Esophagus muscularis mucosa (tissue), 3 donors: ENCODE measurements at regions not wholly inside any gene's neighbourhood (a gene's known extent, or its start where the extent isn't known, plus 50 kb on each side); places are given as distances from the start of the nearest gene placed in this dataset.

Source experiments
- CTCF ChIP-seq, 3 experiments: fragments of 200-600 bp in 2 of 3; fragments of 450-650 bp in 1 of 3; sonication (generic) in 2 of 3; IDR thresholded peaks; one replicate each; pipeline ENCODE4 v1.5.1; 2017 to 2019; ENCODE audit warnings: antibody characterized with exemption in 3 of 3, mild to moderate bottlenecking in 2 of 3, moderate library complexity in 1 of 3
- POLR2A ChIP-seq: fragments of 450-650 bp; IDR thresholded peaks from one replicate; pipeline ENCODE4 v1.6.1; 2017; ENCODE audit warnings: antibody characterized with exemption, moderate library complexity, mild to moderate bottlenecking, low read depth
- POLR2AphosphoS5 ChIP-seq, 2 donors: sonication (generic); formaldehyde crosslinking; IDR thresholded peaks; one replicate each; pipeline ENCODE4 v1.6.1; 2017; ENCODE audit warnings: antibody characterized with exemption in 2 of 2

- no peak for TF ChIP-seq CTCF (IDR thresholded peaks at IDR 0.05)
- TF ChIP-seq POLR2A, result no peak
- TF ChIP-seq POLR2AphosphoS5 (IDR thresholded peaks at IDR 0.05), result no peak
Measured at GRCh38 chr2:196284866-196285557, 113.6 kb upstream of the STK17B start.
